Astrocyte (in vitro differentiated cells and primary cell): ENCODE measurements at regions not wholly inside any gene's neighbourhood (a gene's known extent, or its start where the extent isn't known, plus 50 kb on each side); places are given as distances from the start of the nearest gene placed in this dataset.

Experiments used
- EZH2 ChIP-seq: IDR thresholded peaks from 2 replicates; pipeline ENCODE4 v1.6.1; 2012; ENCODE audit warnings: mild to moderate bottlenecking, low read length, inconsistent platforms; ENCODE audit not compliant: insufficient read depth
- TF ChIP-seq, protein P1 (sequence below): IDR thresholded peaks from 2 replicates; pipeline ENCODE4 v1.5.1; 2011; ENCODE audit warnings: low read depth, mild to moderate bottlenecking, inconsistent platforms, low read length, moderate library complexity; ENCODE audit not compliant: insufficient read depth

DNA sequence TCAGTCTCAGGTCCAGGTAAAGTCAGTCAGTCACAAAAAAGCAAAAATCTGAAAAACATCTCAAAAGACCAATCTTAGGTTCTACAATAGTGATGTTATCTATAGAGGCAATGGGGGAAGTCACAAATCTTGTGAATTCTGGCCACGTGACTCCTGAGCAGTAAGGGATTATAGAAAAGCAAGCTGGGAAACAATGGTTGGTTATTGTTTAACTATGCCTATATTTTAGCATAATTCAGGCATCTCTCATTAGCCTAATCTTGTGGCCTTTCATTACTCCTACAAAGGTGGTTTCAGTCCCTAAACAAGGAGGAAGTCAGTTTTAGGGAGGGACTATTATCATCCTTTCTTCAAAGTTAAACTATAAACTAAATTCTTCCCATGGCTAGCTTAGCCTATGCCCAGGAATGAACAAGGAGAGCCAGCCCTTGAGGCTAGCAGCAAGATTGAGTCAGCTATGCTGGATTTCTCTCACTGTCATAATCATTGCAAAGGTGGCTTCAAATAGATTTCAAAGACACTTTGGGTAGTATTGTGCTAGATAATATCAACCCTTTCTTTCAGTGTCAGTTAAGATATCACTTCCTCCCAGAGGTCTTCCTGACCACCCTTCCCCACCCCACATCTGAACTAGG, 56.4 kb upstream of the ITGA6 start:
- TF ChIP-seq, protein P1, sequence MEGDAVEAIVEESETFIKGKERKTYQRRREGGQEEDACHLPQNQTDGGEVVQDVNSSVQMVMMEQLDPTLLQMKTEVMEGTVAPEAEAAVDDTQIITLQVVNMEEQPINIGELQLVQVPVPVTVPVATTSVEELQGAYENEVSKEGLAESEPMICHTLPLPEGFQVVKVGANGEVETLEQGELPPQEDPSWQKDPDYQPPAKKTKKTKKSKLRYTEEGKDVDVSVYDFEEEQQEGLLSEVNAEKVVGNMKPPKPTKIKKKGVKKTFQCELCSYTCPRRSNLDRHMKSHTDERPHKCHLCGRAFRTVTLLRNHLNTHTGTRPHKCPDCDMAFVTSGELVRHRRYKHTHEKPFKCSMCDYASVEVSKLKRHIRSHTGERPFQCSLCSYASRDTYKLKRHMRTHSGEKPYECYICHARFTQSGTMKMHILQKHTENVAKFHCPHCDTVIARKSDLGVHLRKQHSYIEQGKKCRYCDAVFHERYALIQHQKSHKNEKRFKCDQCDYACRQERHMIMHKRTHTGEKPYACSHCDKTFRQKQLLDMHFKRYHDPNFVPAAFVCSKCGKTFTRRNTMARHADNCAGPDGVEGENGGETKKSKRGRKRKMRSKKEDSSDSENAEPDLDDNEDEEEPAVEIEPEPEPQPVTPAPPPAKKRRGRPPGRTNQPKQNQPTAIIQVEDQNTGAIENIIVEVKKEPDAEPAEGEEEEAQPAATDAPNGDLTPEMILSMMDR = no peak
- TF ChIP-seq EZH2 = no peak
